ENCODE measurements at regions not wholly inside any gene's neighbourhood (a gene's known extent, or its start where the extent isn't known, plus 50 kb on each side); places are given as distances from the start of the nearest gene placed in this dataset.

DNA sequence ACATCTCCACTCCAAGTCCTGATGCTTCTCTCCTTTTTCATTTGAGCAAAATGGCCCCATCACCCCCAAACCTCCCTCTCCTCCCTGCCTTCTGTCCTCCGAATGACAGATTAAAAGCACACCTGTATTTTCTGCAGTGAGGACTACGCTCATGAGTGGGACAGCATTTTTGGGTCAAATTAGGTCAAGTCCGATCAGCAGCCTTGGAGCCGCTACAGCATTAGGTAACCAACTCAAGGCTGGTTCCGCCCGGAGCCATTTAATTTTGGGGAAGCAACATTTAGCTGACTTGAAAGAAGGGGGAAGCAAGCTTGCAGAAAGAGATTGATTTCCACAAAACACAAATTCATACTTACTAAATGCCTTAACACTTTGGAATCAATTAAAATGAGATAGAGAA lies 324.1 kb upstream of the CDH5 start:
- intact Hi-C loops (cut with micrococcal nuclease), result no loop called here
- RAD21 ChIA-PET (ENCODE audit: low non-redundant PET in 1 of 2, low total read pairs in 2 of 2, uncharacterized antibody in 2 of 2, unreplicated experiment in 2 of 2), result no interaction called here
- H3K27ac ChIP-seq (ENCODE audit: low read depth, low read length), result no peak overlapping the region
- ATAC-seq (no peak), DNase-seq (ENCODE audit: low read depth, low spot score) (no peak)
- H3K4me3 ChIP-seq (replicated peaks in 1 of 2; ENCODE audit: low read depth in 1 of 2, low read length in 2 of 2), result no peak overlapping the region
- no peak overlapping the region for H2AFZ ChIP-seq (ENCODE audit: low read depth, low read length, poor library complexity, severe bottlenecking)
- H3K4me2 ChIP-seq (ENCODE audit: low read length), result no peak overlapping the region
- H4K20me1 ChIP-seq (ENCODE audit: insufficient read depth), result no peaks in the 10 kb centered on the region
- BruUV-seq (replicated peaks), result no TSS peak
- H3K79me2 ChIP-seq (ENCODE audit: insufficient read depth, low read length), result no peaks in the 10 kb centered on the region
- H3K9me2 ChIP-seq (ENCODE audit: insufficient read depth), result no peaks in the 10 kb centered on the region
- TF ChIP-seq, protein P1, sequence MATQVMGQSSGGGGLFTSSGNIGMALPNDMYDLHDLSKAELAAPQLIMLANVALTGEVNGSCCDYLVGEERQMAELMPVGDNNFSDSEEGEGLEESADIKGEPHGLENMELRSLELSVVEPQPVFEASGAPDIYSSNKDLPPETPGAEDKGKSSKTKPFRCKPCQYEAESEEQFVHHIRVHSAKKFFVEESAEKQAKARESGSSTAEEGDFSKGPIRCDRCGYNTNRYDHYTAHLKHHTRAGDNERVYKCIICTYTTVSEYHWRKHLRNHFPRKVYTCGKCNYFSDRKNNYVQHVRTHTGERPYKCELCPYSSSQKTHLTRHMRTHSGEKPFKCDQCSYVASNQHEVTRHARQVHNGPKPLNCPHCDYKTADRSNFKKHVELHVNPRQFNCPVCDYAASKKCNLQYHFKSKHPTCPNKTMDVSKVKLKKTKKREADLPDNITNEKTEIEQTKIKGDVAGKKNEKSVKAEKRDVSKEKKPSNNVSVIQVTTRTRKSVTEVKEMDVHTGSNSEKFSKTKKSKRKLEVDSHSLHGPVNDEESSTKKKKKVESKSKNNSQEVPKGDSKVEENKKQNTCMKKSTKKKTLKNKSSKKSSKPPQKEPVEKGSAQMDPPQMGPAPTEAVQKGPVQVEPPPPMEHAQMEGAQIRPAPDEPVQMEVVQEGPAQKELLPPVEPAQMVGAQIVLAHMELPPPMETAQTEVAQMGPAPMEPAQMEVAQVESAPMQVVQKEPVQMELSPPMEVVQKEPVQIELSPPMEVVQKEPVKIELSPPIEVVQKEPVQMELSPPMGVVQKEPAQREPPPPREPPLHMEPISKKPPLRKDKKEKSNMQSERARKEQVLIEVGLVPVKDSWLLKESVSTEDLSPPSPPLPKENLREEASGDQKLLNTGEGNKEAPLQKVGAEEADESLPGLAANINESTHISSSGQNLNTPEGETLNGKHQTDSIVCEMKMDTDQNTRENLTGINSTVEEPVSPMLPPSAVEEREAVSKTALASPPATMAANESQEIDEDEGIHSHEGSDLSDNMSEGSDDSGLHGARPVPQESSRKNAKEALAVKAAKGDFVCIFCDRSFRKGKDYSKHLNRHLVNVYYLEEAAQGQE (IDR thresholded peaks at IDR 0.05; ENCODE audit: low read depth), result no peak
- TF ChIP-seq SRF (IDR thresholded peaks at IDR 0.05; ENCODE audit: low read depth) (no peak), YY1 (IDR thresholded peaks at IDR 0.05; ENCODE audit: extremely low read depth, insufficient replicate concordance, low read depth, low read length) (no peak), CEBPB (IDR thresholded peaks at IDR 0.05; ENCODE audit: low read depth) (no peak), ZFX (IDR thresholded peaks at IDR 0.05) (no peak), ELF1 (IDR thresholded peaks at IDR 0.05; ENCODE audit: borderline replicate concordance, low read depth) (no peak), EGR1 (IDR thresholded peaks at IDR 0.05; ENCODE audit: low read depth) (no peak), POLR2AphosphoS5 (IDR thresholded peaks at IDR 0.05; ENCODE audit: low read depth, low read length) (no peak), CBX3 (IDR thresholded peaks at IDR 0.05; ENCODE audit: low read depth) (no peak), ZNF274 (IDR thresholded peaks at IDR 0.05; ENCODE audit: low read depth, low read length) (no peak), JUND (IDR thresholded peaks at IDR 0.05) (no peak), SIN3A (IDR thresholded peaks at IDR 0.05; ENCODE audit: low read depth) (no peak), SP1 (IDR thresholded peaks at IDR 0.05; ENCODE audit: low read depth) (no peak), POLR2A (IDR thresholded peaks at IDR 0.05; ENCODE audit: borderline replicate concordance, extremely low read depth, insufficient read depth, insufficient read length) (no peak), RAD21 (IDR thresholded peaks at IDR 0.05; ENCODE audit: low read depth) (no peak), FOSL1 (IDR thresholded peaks at IDR 0.05; ENCODE audit: low read depth) (no peak)
- TF ChIP-seq, protein P2, sequence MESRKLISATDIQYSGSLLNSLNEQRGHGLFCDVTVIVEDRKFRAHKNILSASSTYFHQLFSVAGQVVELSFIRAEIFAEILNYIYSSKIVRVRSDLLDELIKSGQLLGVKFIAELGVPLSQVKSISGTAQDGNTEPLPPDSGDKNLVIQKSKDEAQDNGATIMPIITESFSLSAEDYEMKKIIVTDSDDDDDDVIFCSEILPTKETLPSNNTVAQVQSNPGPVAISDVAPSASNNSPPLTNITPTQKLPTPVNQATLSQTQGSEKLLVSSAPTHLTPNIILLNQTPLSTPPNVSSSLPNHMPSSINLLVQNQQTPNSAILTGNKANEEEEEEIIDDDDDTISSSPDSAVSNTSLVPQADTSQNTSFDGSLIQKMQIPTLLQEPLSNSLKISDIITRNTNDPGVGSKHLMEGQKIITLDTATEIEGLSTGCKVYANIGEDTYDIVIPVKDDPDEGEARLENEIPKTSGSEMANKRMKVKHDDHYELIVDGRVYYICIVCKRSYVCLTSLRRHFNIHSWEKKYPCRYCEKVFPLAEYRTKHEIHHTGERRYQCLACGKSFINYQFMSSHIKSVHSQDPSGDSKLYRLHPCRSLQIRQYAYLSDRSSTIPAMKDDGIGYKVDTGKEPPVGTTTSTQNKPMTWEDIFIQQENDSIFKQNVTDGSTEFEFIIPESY (IDR thresholded peaks at IDR 0.05; ENCODE audit: extremely low read depth, insufficient replicate concordance, low read length), result no peak
- TF ChIP-seq, protein P3, sequence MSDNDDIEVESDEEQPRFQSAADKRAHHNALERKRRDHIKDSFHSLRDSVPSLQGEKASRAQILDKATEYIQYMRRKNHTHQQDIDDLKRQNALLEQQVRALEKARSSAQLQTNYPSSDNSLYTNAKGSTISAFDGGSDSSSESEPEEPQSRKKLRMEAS (IDR thresholded peaks at IDR 0.05), result no peak
- TF ChIP-seq, protein P4, sequence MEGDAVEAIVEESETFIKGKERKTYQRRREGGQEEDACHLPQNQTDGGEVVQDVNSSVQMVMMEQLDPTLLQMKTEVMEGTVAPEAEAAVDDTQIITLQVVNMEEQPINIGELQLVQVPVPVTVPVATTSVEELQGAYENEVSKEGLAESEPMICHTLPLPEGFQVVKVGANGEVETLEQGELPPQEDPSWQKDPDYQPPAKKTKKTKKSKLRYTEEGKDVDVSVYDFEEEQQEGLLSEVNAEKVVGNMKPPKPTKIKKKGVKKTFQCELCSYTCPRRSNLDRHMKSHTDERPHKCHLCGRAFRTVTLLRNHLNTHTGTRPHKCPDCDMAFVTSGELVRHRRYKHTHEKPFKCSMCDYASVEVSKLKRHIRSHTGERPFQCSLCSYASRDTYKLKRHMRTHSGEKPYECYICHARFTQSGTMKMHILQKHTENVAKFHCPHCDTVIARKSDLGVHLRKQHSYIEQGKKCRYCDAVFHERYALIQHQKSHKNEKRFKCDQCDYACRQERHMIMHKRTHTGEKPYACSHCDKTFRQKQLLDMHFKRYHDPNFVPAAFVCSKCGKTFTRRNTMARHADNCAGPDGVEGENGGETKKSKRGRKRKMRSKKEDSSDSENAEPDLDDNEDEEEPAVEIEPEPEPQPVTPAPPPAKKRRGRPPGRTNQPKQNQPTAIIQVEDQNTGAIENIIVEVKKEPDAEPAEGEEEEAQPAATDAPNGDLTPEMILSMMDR (IDR thresholded peaks at IDR 0.05 in 2 of 3, conservative IDR thresholded peaks at IDR 0.05 in 1 of 3; ENCODE audit: borderline replicate concordance in 1 of 3, insufficient read depth in 1 of 3, low read depth in 2 of 3, low read length in 2 of 3), result no peak
- TF ChIP-seq, protein P5, sequence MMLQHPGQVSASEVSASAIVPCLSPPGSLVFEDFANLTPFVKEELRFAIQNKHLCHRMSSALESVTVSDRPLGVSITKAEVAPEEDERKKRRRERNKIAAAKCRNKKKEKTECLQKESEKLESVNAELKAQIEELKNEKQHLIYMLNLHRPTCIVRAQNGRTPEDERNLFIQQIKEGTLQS (IDR thresholded peaks at IDR 0.05), result no peak
- no peak overlapping the region for H3K9ac ChIP-seq (ENCODE audit: low read length)
- CTCF ChIA-PET, result no interaction called here
- no peaks in the 10 kb centered on the region for H3K36me3 ChIP-seq (ENCODE audit: control insufficient read depth in 1 of 2, insufficient read depth in 2 of 2, low read length in 2 of 2)
- no peaks in the 10 kb centered on the region for H3K4me1 ChIP-seq (ENCODE audit: control insufficient read depth in 1 of 2, insufficient read depth in 2 of 2, low read length in 2 of 2)
- no peaks in the 10 kb centered on the region for H3K9me3 ChIP-seq (ENCODE audit: control insufficient read depth in 1 of 2, insufficient read depth in 1 of 2, low read depth in 1 of 2, low read length in 2 of 2)
- peaks cover 20% of the 10 kb centered on the region; the same call in 1 of the 2 replicates for H3K27me3 ChIP-seq (ENCODE audit: insufficient read depth, low read length)
- POLR2A ChIA-PET, result no interaction called here
